HEK293 (cell line): ENCODE measurements at regions not wholly inside any gene's neighbourhood (a gene's known extent, or its start where the extent isn't known, plus 50 kb on each side); places are given as distances from the start of the nearest gene placed in this dataset.

Experiments used
- CTCF ChIA-PET: fragments of 350-600 bp; formaldehyde crosslinking; extraction: SDS; loops from one replicate; lab custom pipeline; 2021; ENCODE audit warnings: antibody characterized with exemption; lab: Yijun Ruan, JAX
- POLR2A ChIA-PET: fragments of 300-600 bp; formaldehyde crosslinking; extraction: SDS; loops from one replicate; lab custom pipeline; 2020; ENCODE audit warnings: antibody characterized with exemption, inconsistent platforms; lab: Yijun Ruan, JAX
- H3K27ac ChIP-seq: fragments of 200-500 bp; sonication (Bioruptor generic); 2 replicates; pipeline ENCODE4 v1.5.1; 2014; ENCODE audit warnings: low read depth, low read length, control low read depth, inconsistent platforms; ENCODE audit errors: extremely low read depth
- H3K36me3 ChIP-seq, 2 experiments: fragments of 200-500 bp in 1 of 2; sonication (Bioruptor generic) in 1 of 2; 1 replicate in 1 of 2; 2 replicates in 1 of 2; pipeline ENCODE4 v1.5.1; 2014 to 2017; ENCODE audit warnings: inconsistent platforms in 2 of 2, low read length in 2 of 2; ENCODE audit not compliant: control insufficient read depth in 2 of 2, insufficient read depth in 1 of 2
- H3K4me1 ChIP-seq: fragments of 200-500 bp; sonication (Bioruptor generic); 2 replicates; pipeline ENCODE4 v1.5.1; 2014; ENCODE audit warnings: mild to moderate bottlenecking, low read length, inconsistent platforms; ENCODE audit not compliant: control insufficient read depth, insufficient read depth
- H3K4me3 ChIP-seq: 2 replicates; pipeline ENCODE4 v1.5.1; 2011; ENCODE audit warnings: low read depth, mild to moderate bottlenecking, control low read depth, low read length, moderate library complexity
- H3K9me3 ChIP-seq: fragments of 200-500 bp; sonication (Bioruptor generic); 2 replicates; pipeline ENCODE4 v1.5.1; 2014; ENCODE audit warnings: low read depth, low read length, inconsistent platforms; ENCODE audit not compliant: control insufficient read depth, insufficient read depth
- BCL11B ChIP-seq: fragments of 450-650 bp; formaldehyde crosslinking; IDR thresholded peaks from 2 replicates; pipeline ENCODE4 v1.5.1; 2016; ENCODE audit warnings: low read depth, missing biosample characterization, missing genetic modification characterization
- GFI1B ChIP-seq: fragments of 450-650 bp; formaldehyde crosslinking; IDR thresholded peaks from 2 replicates; pipeline ENCODE4 v1.5.1; 2016; ENCODE audit warnings: missing biosample characterization, missing genetic modification characterization
- MYNN ChIP-seq: fragments of 450-650 bp; formaldehyde crosslinking; IDR thresholded peaks from 2 replicates; pipeline ENCODE4 v1.5.1; 2016; ENCODE audit warnings: missing biosample characterization, missing genetic modification characterization, borderline replicate concordance
- WT1 ChIP-seq: fragments of 450-650 bp; formaldehyde crosslinking; IDR thresholded peaks from 2 replicates; pipeline ENCODE4 v1.5.1; 2016; ENCODE audit warnings: missing biosample characterization, missing genetic modification characterization
- ZBTB6 ChIP-seq: fragments of 450-650 bp; formaldehyde crosslinking; IDR thresholded peaks from 2 replicates; pipeline ENCODE4 v1.5.1; 2017; ENCODE audit warnings: missing biosample characterization, missing genetic modification characterization
- ZFP69B ChIP-seq: fragments of 450-650 bp; formaldehyde crosslinking; IDR thresholded peaks from 2 replicates; pipeline ENCODE4 v1.5.1; 2016; ENCODE audit warnings: missing biosample characterization, missing genetic modification characterization
- ZNF138 ChIP-seq: fragments of 450-650 bp; formaldehyde crosslinking; IDR thresholded peaks from 2 replicates; pipeline ENCODE4 v1.5.1; 2016; ENCODE audit warnings: missing biosample characterization, missing genetic modification characterization, borderline replicate concordance
- ZNF146 ChIP-seq: fragments of 450-650 bp; formaldehyde crosslinking; IDR thresholded peaks from 2 replicates; pipeline ENCODE4 v1.5.1; 2016; ENCODE audit warnings: missing biosample characterization, missing genetic modification characterization
- ZNF211 ChIP-seq: fragments of 450-650 bp; formaldehyde crosslinking; IDR thresholded peaks from 2 replicates; pipeline ENCODE4 v1.5.1; 2016; ENCODE audit warnings: low read depth, missing biosample characterization, missing genetic modification characterization
- ZNF48 ChIP-seq: fragments of 450-650 bp; formaldehyde crosslinking; IDR thresholded peaks from 2 replicates; pipeline ENCODE4 v1.5.1; 2016; ENCODE audit warnings: missing biosample characterization, missing genetic modification characterization
- ZNF596 ChIP-seq: fragments of 450-650 bp; IDR thresholded peaks from 2 replicates; pipeline ENCODE4 v1.5.0; 2018; ENCODE audit warnings: missing biosample characterization, mild to moderate bottlenecking, missing genetic modification characterization, moderate library complexity
- ZNF639 ChIP-seq: fragments of 450-650 bp; formaldehyde crosslinking; IDR thresholded peaks from 2 replicates; pipeline ENCODE4 v1.5.1; 2016; ENCODE audit warnings: missing biosample characterization, missing genetic modification characterization
- ZNF768 ChIP-seq: fragments of 450-650 bp; formaldehyde crosslinking; IDR thresholded peaks from 2 replicates; pipeline ENCODE4 v1.5.1; 2018; ENCODE audit warnings: missing biosample characterization, mild to moderate bottlenecking, missing genetic modification characterization
- ZNF792 ChIP-seq: fragments of 450-650 bp; formaldehyde crosslinking; IDR thresholded peaks from 2 replicates; pipeline ENCODE4 v1.5.1; 2016; ENCODE audit warnings: missing biosample characterization, missing genetic modification characterization
- ZSCAN5A ChIP-seq: fragments of 450-650 bp; formaldehyde crosslinking; IDR thresholded peaks from 2 replicates; pipeline ENCODE4 v1.5.1; 2016; ENCODE audit warnings: missing biosample characterization, missing genetic modification characterization
- TF ChIP-seq, protein P1 (sequence below): fragments of 450-650 bp; formaldehyde crosslinking; IDR thresholded peaks from 2 replicates; pipeline ENCODE4; 2016; ENCODE audit warnings: missing biosample characterization, missing genetic modification characterization
- TF ChIP-seq, protein P2 (sequence below): fragments of 450-650 bp; formaldehyde crosslinking; IDR thresholded peaks from 2 replicates; pipeline ENCODE4 v1.5.1; 2017; ENCODE audit warnings: missing biosample characterization, missing genetic modification characterization
- TF ChIP-seq, protein P3 (sequence below): fragments of 450-650 bp; formaldehyde crosslinking; conservative IDR thresholded peaks from 2 replicates; pipeline ENCODE4 v1.5.1; 2016; ENCODE audit warnings: low read depth, missing biosample characterization, missing genetic modification characterization

DNA sequence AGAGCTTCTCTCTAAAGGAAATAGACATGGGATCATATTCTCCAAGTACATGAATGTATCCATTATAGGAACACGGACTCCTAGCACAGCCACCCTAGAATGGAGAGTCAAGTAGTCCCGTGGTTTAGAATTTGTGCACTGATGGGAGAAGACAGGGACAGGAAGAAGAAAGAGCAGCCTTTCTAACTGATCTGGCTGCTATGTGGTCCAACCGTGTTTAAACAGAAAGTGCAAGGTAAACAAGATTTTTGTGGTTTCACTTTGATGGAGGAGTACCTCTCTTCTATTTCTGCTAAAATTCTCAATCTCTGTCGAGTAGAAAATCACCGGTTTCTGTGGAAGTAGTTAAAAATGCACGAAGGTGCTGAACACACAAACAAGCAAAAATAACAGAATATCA is 171.3 kb downstream of the ST8SIA4 start:
- H3K4me1 ChIP-seq, result no peaks in the 10 kb centered on the region
- ChIA-PET POLR2A (no interaction called here), CTCF (no interaction called here)
- TF ChIP-seq ZNF792 (no peak), ZNF639 (tag by site-specific recombination) (no peak), ZNF211 (no peak), ZNF146 (no peak), ZNF138 (tag by site-specific recombination) (no peak), ZFP69B (tag by site-specific recombination) (no peak)
- H3K4me3 ChIP-seq, result no peak overlapping the region
- no peaks in the 10 kb centered on the region for H3K9me3 ChIP-seq
- no peaks in the 10 kb centered on the region for H3K36me3 ChIP-seq
- no peak overlapping the region for H3K27ac ChIP-seq

- Histone ChIP-seq H3K36me3 (no peaks in the 10 kb centered on the region), H3K4me3 (no peak overlapping the region), H3K4me1 (no peaks in the 10 kb centered on the region), H3K9me3 (no peaks in the 10 kb centered on the region), H3K27ac (no peak overlapping the region)
- CTCF ChIA-PET, result no interaction called here
- TF ChIP-seq, protein P1, sequence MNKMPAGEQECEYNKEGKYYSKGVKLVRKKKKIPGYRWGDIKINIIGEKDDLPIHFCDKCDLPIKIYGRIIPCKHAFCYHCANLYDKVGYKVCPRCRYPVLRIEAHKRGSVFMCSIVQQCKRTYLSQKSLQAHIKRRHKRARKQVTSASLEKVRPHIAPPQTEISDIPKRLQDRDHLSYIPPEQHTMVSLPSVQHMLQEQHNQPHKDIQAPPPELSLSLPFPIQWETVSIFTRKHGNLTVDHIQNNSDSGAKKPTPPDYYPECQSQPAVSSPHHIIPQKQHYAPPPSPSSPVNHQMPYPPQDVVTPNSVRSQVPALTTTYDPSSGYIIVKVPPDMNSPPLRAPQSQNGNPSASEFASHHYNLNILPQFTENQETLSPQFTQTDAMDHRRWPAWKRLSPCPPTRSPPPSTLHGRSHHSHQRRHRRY (tag by site-specific recombination), result no peak
- TF ChIP-seq GFI1B (tag by site-specific recombination) (no peak), WT1 (tag by site-specific recombination) (no peak), BCL11B (tag by site-specific recombination) (no peak), ZNF768 (tag by site-specific recombination) (no peak), ZSCAN5A (tag by site-specific recombination) (no peak), MYNN (tag by site-specific recombination) (no peak)
- POLR2A ChIA-PET, result no interaction called here
Observed at GRCh38 chr5:100746730-100747129, 156.4 kb downstream of the ST8SIA4 start.

DNA sequence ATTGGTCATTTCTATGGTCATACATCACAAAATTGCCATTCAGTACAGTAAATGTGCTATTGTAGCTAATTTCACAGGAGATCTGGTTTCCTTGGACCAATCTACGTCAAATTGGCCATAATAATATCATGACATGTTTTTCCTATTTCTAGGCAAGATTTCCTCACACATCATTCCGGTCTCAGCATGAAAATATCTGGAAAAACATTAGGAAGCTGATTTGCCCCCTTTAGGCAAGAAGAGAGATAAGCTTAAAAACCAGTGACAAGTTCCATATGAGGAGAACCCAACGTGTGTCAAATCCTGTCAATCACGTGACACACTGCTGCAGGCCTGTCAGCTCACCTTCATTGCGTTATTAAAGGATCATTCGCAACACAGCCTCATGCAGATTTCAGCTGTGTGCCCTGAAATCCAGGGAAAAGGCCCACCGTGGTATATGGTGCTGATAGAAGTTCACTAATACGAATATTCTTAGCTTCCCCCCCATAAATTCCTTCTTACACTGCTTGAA is 153.3 kb downstream of the ST8SIA4 start:
- H3K9me3 ChIP-seq, result no peaks in the 10 kb centered on the region
- H3K36me3 ChIP-seq, result no peaks in the 10 kb centered on the region
- no peak overlapping the region for H3K4me3 ChIP-seq
- CTCF ChIA-PET, result interaction anchor here (1.2 kb wide), 1 partner anchor 44 kb away, joined by 3 read pairs; no protein-coding TSS in a partner anchor
- POLR2A ChIA-PET, result no interaction called here
- H3K4me1 ChIP-seq, result no peaks in the 10 kb centered on the region
- no peak overlapping the region for H3K27ac ChIP-seq
- no peak for TF ChIP-seq ZNF48
- TF ChIP-seq ZNF596, result no peak
- TF ChIP-seq, protein P2, sequence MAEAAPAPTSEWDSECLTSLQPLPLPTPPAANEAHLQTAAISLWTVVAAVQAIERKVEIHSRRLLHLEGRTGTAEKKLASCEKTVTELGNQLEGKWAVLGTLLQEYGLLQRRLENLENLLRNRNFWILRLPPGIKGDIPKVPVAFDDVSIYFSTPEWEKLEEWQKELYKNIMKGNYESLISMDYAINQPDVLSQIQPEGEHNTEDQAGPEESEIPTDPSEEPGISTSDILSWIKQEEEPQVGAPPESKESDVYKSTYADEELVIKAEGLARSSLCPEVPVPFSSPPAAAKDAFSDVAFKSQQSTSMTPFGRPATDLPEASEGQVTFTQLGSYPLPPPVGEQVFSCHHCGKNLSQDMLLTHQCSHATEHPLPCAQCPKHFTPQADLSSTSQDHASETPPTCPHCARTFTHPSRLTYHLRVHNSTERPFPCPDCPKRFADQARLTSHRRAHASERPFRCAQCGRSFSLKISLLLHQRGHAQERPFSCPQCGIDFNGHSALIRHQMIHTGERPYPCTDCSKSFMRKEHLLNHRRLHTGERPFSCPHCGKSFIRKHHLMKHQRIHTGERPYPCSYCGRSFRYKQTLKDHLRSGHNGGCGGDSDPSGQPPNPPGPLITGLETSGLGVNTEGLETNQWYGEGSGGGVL (tag by site-specific recombination), result no peak
- no peak for TF ChIP-seq ZBTB6 (tag by site-specific recombination)
- TF ChIP-seq, protein P3, sequence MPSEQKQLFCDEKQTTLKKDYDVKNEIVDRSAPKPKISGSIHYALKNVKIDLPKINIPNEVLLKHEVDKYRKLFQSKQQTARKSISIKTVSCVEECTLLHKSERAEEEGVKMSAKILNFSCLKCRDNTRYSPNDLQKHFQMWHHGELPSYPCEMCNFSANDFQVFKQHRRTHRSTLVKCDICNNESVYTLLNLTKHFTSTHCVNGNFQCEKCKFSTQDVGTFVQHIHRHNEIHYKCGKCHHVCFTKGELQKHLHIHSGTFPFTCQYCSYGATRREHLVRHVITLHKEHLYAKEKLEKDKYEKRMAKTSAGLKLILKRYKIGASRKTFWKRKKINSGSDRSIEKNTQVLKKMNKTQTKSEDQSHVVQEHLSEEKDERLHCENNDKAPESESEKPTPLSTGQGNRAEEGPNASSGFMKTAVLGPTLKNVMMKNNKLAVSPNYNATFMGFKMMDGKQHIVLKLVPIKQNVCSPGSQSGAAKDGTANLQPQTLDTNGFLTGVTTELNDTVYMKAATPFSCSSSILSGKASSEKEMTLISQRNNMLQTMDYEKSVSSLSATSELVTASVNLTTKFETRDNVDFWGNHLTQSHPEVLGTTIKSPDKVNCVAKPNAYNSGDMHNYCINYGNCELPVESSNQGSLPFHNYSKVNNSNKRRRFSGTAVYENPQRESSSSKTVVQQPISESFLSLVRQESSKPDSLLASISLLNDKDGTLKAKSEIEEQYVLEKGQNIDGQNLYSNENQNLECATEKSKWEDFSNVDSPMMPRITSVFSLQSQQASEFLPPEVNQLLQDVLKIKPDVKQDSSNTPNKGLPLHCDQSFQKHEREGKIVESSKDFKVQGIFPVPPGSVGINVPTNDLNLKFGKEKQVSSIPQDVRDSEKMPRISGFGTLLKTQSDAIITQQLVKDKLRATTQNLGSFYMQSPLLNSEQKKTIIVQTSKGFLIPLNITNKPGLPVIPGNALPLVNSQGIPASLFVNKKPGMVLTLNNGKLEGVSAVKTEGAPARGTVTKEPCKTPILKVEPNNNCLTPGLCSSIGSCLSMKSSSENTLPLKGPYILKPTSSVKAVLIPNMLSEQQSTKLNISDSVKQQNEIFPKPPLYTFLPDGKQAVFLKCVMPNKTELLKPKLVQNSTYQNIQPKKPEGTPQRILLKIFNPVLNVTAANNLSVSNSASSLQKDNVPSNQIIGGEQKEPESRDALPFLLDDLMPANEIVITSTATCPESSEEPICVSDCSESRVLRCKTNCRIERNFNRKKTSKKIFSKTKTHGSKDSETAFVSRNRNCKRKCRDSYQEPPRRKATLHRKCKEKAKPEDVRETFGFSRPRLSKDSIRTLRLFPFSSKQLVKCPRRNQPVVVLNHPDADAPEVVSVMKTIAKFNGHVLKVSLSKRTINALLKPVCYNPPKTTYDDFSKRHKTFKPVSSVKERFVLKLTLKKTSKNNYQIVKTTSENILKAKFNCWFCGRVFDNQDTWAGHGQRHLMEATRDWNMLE (tag by site-specific recombination), result no peak
